Right ventricle myocardium inferior (tissue), 1 donor: ENCODE measurements at regions not wholly inside any gene's neighbourhood (a gene's known extent, or its start where the extent isn't known, plus 50 kb on each side); places are given as distances from the start of the nearest gene placed in this dataset.
"Not testable (repeated sequence)": the region's sequence is repeated elsewhere in the genome, so short reads cannot be mapped to it uniquely, and the experiment has no call there.

Source experiments
- ATAC-seq: fragments of 200-7000 bp; cut with Tn5 transposase; one replicate; pipeline ENCODE4 v1.9.1; 2020; ENCODE audit warnings: mild to moderate bottlenecking, moderate library complexity
- DNase-seq: peaks from one replicate; pipeline ENCODE4 v3.0.0; 2021; ENCODE audit errors: missing footprints
- intact Hi-C: fragments of 100-400 bp; cut with DNase I; formaldehyde crosslinking; loops from one replicate; pipeline ENCODE4 v1.11.0; 2022
- donor health status: DM: no; HTN: yes; CAD: no; lungs with severe emphysema.

DNA sequence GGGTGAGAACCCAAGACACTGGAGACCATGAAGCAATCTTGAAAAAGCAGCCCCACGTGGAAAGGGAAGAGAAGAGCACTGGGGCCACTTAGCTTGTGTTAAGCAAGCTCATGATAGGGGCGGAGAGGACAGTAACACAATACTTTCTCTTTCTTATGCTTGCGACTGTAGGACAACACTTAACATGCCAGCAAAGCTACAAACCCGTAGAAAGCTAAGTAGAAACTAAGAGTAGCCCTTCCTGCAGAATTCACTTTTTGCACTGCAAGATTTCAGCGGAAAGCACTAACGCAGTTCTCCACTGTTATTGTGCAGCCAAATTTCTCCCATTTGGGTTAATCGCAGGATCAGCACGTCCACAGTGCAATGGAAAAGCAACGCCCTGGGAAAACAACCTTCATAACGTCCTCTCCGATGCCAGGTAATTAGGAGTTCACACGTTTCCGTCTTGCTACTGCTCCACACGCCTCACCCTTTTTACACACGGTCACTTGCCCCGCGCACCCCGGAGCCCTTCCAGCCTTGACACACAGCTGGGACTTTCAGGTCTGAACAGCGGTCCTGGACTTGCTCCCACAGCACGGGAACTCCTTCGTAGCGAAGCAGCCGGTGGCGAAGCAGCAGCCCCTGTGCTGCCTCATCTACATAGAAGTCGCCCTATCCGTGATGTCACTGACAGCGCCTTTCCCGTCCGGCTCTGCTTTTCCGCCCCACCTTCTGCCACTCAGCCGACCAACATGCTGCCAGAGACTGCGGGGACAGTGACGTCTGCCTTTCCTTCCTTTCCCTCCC is 148.6 kb downstream of the PPIAL4G start:
- peak; percentile 90 for DNase-seq

DNA sequence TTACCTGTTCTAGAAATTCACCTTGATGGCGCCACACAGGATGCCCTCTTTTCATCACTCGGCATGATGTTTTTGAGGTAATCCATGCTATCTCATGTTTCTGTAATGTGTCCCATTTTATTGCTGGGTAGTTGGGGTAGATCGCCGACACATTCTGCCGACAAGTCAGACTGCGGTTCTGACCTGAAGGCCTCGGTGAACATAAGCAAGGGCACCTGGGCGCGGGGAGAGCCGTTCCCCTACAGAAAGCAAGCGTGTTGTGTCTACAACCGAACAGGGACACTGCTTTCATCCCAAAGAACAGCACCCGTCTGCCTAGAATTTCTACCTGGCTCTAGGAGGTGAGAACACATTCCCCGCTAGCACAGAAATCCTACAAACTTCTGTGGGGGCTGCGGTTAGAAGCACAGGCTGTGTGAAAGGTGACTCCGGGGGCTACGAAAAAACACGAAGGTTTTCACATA is 149.2 kb downstream of the PPIAL4G start:
- DNase-seq: no peak
- no peak for ATAC-seq
- intact Hi-C loops: no loop called here

More for the DNA sequence above, 148.6 kb downstream of the PPIAL4G start:
- intact Hi-C loops: no loop called here
- peak; percentile 93 for ATAC-seq

GRCh38 chr1:148328884-148329283 is 154.2 kb downstream of the PPIAL4G start:
- DNase-seq (no peak), ATAC-seq (no peak)
- intact Hi-C loops: no loop called here

DNA sequence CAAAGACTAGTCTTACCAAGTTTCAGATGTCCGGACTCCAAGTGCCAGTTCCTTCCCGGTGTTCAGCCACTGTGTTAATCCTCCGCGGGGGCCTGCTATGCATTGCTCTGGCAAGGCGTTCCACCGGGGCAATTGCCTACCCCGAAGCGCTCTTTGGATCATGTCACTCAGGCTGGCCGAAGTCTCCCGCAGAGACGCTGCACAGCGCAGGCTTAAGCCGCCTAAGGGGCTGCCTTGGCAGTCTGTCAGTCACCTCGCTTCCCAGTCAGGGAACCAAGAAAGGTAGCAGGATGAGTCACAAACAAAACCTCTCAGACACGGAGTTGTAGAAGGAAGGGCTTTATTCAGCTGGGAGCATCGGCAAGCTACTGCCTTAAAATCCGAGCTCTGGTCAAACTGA is 158.1 kb downstream of the PPIAL4G start:
- ATAC-seq, intact Hi-C loops: not testable (repeated sequence)

GRCh38 chr1:148324465-148324864 is 158.6 kb downstream of the PPIAL4G start:
- DNase-seq, intact Hi-C loops, ATAC-seq: not testable (repeated sequence)

More for the DNA sequence above, 158.1 kb downstream of the PPIAL4G start:
- DNase-seq: not testable (repeated sequence)

DNA sequence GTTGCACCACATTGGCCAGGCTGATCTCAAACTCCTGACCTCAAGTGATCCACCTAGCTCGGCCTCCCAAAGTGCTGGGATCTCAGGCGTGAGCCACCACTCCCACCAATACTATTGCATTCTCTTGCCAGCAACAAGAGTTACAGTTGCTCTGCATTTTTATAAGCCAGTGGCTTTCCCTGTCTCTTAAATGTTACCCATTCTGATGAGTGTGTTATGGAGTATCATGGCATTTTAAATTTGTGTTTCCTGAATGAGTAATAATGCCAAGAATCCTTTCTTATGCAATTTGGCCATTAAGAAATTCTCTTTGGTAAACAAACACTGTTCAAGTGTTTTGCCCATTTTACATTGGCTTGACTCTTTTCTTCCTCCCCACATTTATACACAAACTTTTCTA is 163.0 kb downstream of the PPIAL4G start:
- intact Hi-C loops, DNase-seq: not testable (repeated sequence)

DNA sequence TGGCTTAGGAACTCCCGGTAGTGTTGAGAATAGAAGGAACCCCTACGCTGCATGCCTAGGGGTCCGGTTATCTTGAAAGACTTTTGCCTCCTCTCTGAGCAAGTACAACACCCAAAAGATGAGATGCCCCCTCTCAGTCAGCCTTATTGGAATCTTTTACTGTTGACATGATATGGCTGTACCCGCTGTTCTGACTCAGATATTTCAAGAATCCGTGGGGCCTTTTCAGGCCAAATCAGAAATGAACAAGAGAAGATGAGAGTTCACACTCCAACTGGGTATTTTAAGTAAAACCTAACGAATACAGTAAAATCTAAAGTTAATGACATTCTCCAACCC is 164.2 kb downstream of the PPIAL4G start:
- DNase-seq: no peak
- no peak for ATAC-seq
- intact Hi-C loops: no loop called here

More for the DNA sequence above, 163.0 kb downstream of the PPIAL4G start:
- ATAC-seq: not testable (repeated sequence)

GRCh38 chr1:148318123-148318903 is 164.8 kb downstream of the PPIAL4G start:
- peak; percentile 79 for DNase-seq
- ATAC-seq: peak; percentile 34
- intact Hi-C loops: no loop called here

DNA sequence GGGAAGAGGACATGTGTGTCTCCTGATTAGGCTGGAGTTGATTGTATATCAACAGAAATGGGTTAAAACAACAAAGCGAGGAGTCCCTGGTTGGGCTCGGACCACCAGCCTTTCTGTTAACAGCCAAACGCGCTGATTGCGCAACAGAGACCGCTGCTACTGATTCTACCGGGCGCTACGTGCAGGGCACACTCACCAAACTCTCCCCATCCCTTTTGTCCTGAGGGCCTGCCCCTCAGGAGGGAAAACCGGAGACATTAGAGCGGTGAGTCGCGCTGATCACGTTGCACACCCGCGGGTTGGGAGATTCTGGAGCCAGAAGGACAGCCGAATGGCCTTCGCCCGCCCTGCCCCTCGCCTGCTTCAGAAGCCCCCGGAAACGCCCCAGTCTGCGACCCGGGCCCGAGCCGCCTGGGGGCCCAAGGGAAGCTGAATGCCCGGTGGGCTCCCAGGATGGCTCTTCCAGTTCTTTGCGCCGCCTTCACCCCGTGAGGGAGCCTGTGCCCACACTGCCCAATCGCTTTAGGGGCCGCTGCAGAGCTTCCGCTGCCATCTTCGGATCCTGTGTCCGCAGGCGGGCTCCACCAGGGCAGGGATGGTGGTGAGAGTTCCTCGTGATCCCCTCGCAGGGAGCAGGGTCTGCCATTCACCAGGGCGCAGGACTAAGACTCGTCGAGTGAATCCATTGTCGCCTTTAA is 165.4 kb upstream of the NBPF11 start:
- DNase-seq: no peak
- intact Hi-C loops: no loop called here
- ATAC-seq: no peak

- intact Hi-C loops: no loop called here
- no peak for ATAC-seq
- DNase-seq: no peak
Observed at GRCh38 chr1:148315071-148315811, 163.2 kb upstream of the NBPF11 start.

- no peak for ATAC-seq
- no peak for DNase-seq
- intact Hi-C loops: no loop called here
Observed at GRCh38 chr1:148310807-148311206, 158.7 kb upstream of the NBPF11 start.

GRCh38 chr1:148309940-148310500 is 157.9 kb upstream of the NBPF11 start:
- intact Hi-C loops: no loop called here
- DNase-seq (no peak), ATAC-seq (no peak)

DNA sequence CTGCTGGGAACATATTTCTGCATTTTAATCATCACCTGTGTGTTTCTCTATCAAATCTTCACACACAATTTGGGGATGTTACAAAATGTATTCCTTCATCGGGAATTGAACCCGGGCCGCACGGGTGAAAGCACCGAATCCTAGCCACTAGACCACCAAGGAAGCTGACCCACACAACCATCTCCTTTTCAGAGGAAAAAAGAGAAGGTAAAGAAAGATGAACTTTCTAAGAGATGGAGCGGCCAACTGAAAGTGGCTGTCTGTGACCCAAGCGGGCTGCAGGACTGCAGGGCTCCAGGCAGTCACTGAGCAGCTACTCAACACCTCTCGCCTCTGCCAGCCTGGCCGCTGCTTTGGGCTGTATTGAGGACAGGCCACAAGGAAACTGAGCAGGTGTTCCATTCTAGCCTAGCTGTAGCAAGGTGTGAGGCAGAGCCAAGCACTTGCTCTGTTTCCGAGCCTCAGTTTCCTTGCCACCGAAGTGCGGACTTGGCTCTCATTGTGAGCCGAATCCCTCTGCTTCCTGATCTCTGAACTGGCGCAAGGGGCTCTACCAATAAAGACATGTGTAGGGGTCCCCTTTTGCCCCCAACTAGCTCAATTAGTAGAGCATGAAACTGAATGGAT is 156.9 kb upstream of the NBPF11 start:
- intact Hi-C loops: no loop called here
- no peak for DNase-seq
- ATAC-seq: no peak

DNA sequence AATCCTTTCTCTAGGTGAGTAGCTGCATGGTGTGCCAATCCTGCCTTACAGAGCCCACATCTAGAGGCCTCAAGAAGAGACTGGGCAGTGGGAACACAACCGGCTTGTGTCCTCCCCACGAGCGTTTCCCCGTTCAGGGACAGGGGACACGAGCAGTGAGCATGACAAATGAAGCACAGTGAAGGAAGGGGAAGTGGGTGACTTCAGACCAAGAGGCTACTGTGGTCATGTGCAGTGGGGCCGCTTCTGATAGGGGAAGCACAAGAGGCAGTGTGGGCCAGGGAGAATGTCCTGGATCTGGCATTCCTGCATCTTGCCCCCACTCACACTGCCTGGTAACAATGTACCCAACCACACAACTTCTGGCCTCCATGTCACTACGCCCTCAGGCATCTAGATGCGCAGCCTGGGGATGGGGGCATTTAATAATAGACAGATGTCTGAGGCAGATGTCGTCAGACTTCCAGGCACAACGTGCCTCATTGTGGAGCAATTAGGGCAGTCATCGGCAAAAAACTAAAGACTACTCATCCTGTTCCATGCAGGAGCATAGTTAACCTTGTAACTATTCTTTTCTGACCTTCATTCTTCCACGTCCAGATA is 155.6 kb upstream of the NBPF11 start:
- ATAC-seq: no peak
- intact Hi-C loops: no loop called here
- peak; percentile 65 for DNase-seq

- ATAC-seq, intact Hi-C loops, DNase-seq: not testable (repeated sequence)
Observed at GRCh38 chr1:148304935-148305334, 152.9 kb upstream of the NBPF11 start.

DNA sequence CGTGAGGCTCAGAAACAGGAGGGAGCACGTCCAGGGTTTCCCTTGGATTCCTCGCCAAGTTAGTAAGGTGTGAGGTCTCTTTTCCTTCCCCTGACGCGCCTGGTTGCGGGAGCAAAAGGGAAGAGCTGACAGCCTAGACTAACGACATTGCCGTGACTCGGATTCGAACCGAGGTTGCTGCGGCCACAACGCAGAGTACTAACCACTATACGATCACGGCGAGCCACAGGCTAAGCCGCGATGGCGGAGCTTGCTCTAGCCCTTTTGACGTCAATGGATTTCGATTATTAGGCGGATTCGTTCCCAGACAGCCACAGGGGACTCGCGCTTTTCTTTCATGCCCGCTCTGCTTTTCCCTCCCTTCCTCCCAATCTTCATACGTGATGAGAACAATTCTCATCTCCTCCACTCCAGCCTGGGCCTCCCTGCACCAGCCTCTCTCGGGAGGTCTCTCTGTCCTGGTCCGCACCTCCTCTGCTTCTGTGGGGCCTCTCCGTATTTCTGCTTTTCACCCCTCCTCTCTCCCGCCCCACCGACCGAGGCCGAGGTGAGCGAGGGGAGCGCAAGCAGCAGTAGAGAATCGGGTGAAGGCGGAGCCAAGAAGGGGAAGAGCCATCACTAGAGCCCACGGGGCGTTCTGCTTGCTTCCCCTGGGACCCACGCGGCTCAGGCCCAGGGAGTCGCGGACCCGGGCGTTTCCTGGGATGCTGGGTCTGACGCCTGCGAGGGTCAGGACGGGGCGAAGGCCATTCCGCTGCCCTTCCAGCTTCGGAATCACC is 150.7 kb upstream of the NBPF11 start:
- DNase-seq: peak; percentile 77
- intact Hi-C loops: not testable (repeated sequence)
- ATAC-seq: peak; percentile 87

GRCh38 chr1:148297852-148298251 is 145.8 kb upstream of the NBPF11 start:
- ATAC-seq, DNase-seq, intact Hi-C loops: not testable (repeated sequence)
